ENCODE measurements at regions not wholly inside any gene's neighbourhood (a gene's known extent, or its start where the extent isn't known, plus 50 kb on each side); places are given as distances from the start of the nearest gene placed in this dataset.

GRCh38 chr6:15769511-15770018, 106.7 kb upstream of the DTNBP1 start:
- no peaks in the 10 kb centered on the region for H3K9me3 ChIP-seq (replicated peaks; ENCODE audit: control insufficient read depth, insufficient read depth, low read length)
- no peak overlapping the region for H3K4me2 ChIP-seq (ENCODE audit: control insufficient read depth, insufficient read depth)
- in situ Hi-C loops (cut with MboI) = no loop called here
- SMC1A ChIA-PET (ENCODE audit: uncharacterized antibody, unreplicated experiment) = interaction anchor here (0.9 to 10.2 kb wide), 30 partner anchors 9 to 436 kb away, joined by 3 to 198 read pairs (median 5); partner anchors contain the start of gene MYLIP
- no peaks in the 10 kb centered on the region for H3K27me3 ChIP-seq (replicated peaks in 1 of 2; ENCODE audit: control insufficient read depth in 2 of 2, insufficient read depth in 2 of 2, low read length in 1 of 2)
- H3K79me2 ChIP-seq (ENCODE audit: control insufficient read depth, insufficient read depth, low read length) = no peaks in the 10 kb centered on the region
- POLR2A ChIA-PET = interaction anchor here (0.9 to 3.3 kb wide), 10 partner anchors 10 to 414 kb away, joined by 3 to 8 read pairs (median 4); partner anchors contain the start of gene MYLIP
- CTCF ChIA-PET = interaction anchor here (0.6 to 2.7 kb wide), 19 partner anchors 10 to 417 kb away, joined by 3 to 17 read pairs (median 5); partner anchors contain the start of gene MYLIP
- no peak overlapping the region for H3K27ac ChIP-seq (ENCODE audit: control insufficient read depth, insufficient read depth)
- BruUV-seq (replicated peaks) = no TSS peak
- H3K4me1 ChIP-seq (ENCODE audit: control insufficient read depth, insufficient read depth, low read length) = peaks cover 4% of the 10 kb centered on the region
- no peak overlapping the region for H3K9ac ChIP-seq (ENCODE audit: control insufficient read depth, insufficient read depth, low read length)
- H3K4me3 ChIP-seq = no peak overlapping the region
- intact Hi-C loops (cut with micrococcal nuclease; ENCODE audit: unreplicated experiment) = loop anchor here (10.0 kb wide), 1 partner anchor 195 kb away; no protein-coding TSS in a partner anchor
- no peaks in the 10 kb centered on the region for H3K36me3 ChIP-seq (ENCODE audit: control insufficient read depth in 2 of 2, insufficient read depth in 2 of 2, low read length in 1 of 2)
- no peak for TF ChIP-seq NR2C2 (IDR thresholded peaks at IDR 0.05; ENCODE audit: borderline replicate concordance, control insufficient read depth, insufficient read length, low read depth)
- ATAC-seq (no peak), FAIRE-seq (no peak), DNase-seq (ENCODE audit: low read depth, low spot score) (no peak)
- 95% methylated on average over 5 of the region's 5 CpGs for WGBS (ENCODE audit: insufficient coverage, insufficient replicate concordance, low lambda C conversion rate, missing lambda C conversion rate)
- no peaks in the 10 kb centered on the region for H4K20me1 ChIP-seq (ENCODE audit: control insufficient read depth, insufficient read depth)
- H2AFZ ChIP-seq (ENCODE audit: control insufficient read depth, low read depth, low read length) = no peak overlapping the region
- RAD21 ChIA-PET (ENCODE audit: unreplicated experiment) = interaction anchor here (0.7 to 10.9 kb wide), 22 partner anchors 11 to 436 kb away, joined by 3 to 130 read pairs (median 8); partner anchors contain the start of gene MYLIP

- no peak overlapping the region for H3K4me2 ChIP-seq (ENCODE audit: control insufficient read depth, insufficient read depth)
- no peaks in the 10 kb centered on the region for H3K27me3 ChIP-seq (replicated peaks in 1 of 2; ENCODE audit: control insufficient read depth in 2 of 2, insufficient read depth in 2 of 2, low read length in 1 of 2)
- POLR2A ChIA-PET = interaction anchor here (1.2 to 3.3 kb wide), 4 partner anchors 11 to 414 kb away, joined by 3 to 8 read pairs (median 4); no protein-coding TSS in a partner anchor
- no peak overlapping the region for H3K4me3 ChIP-seq
- BruUV-seq (replicated peaks) = no TSS peak
- FAIRE-seq = no peak
- RAD21 ChIA-PET (ENCODE audit: unreplicated experiment) = interaction anchor here (0.7 to 10.9 kb wide), 15 partner anchors 12 to 437 kb away, joined by 3 to 130 read pairs (median 11); partner anchors contain the start of gene MYLIP
- H4K20me1 ChIP-seq (ENCODE audit: control insufficient read depth, insufficient read depth) = no peaks in the 10 kb centered on the region
- no peak overlapping the region for H2AFZ ChIP-seq (ENCODE audit: control insufficient read depth, low read depth, low read length)
- no peak for DNase-seq (ENCODE audit: low read depth, low spot score)
- intact Hi-C loops (cut with micrococcal nuclease; ENCODE audit: unreplicated experiment) (no loop called here), in situ Hi-C loops (cut with MboI) (no loop called here)
- H3K36me3 ChIP-seq (ENCODE audit: control insufficient read depth in 2 of 2, insufficient read depth in 2 of 2, low read length in 1 of 2) = no peaks in the 10 kb centered on the region
- ATAC-seq = no peak
- peaks cover 4% of the 10 kb centered on the region for H3K4me1 ChIP-seq (ENCODE audit: control insufficient read depth, insufficient read depth, low read length)
- no peaks in the 10 kb centered on the region for H3K79me2 ChIP-seq (ENCODE audit: control insufficient read depth, insufficient read depth, low read length)
- SMC1A ChIA-PET (ENCODE audit: uncharacterized antibody, unreplicated experiment) = interaction anchor here (1.0 to 10.2 kb wide), 19 partner anchors 9 to 436 kb away, joined by 3 to 198 read pairs (median 6); no protein-coding TSS in a partner anchor
- H3K9ac ChIP-seq (ENCODE audit: control insufficient read depth, insufficient read depth, low read length) = no peak overlapping the region
- 76% methylated on average over 5 of the region's 5 CpGs for WGBS (ENCODE audit: insufficient coverage, insufficient replicate concordance, low lambda C conversion rate, missing lambda C conversion rate)
- no peak overlapping the region for H3K27ac ChIP-seq (ENCODE audit: control insufficient read depth, insufficient read depth)
- H3K9me3 ChIP-seq (replicated peaks; ENCODE audit: control insufficient read depth, insufficient read depth, low read length) = no peaks in the 10 kb centered on the region
- CTCF ChIA-PET = interaction anchor here (0.6 to 2.7 kb wide), 7 partner anchors 12 to 414 kb away, joined by 3 to 17 read pairs (median 6); partner anchors contain the start of gene MYLIP
- TF ChIP-seq ATF2 (IDR thresholded peaks at IDR 0.05; ENCODE audit: low read length) (no peak), ESRRA (IDR thresholded peaks at IDR 0.05; ENCODE audit: low read length) (no peak), MTA3 (IDR thresholded peaks at IDR 0.05; ENCODE audit: borderline replicate concordance, low read length) (no peak), CUX1 (IDR thresholded peaks at IDR 0.05; ENCODE audit: insufficient replicate concordance, low read depth, low read length) (no peak), ZNF622 (IDR thresholded peaks at IDR 0.05) (no peak), RUNX3 (IDR thresholded peaks at IDR 0.05; ENCODE audit: low read length) (no peak), ZNF24 (IDR thresholded peaks at IDR 0.05) (no peak)
These were observed 106.2 kb upstream of the DTNBP1 start for GRCh38 chr6:15768999-15769398.

All from GM12878 (cell line).